Esophagus squamous epithelium (tissue), 5 donors: ENCODE measurements at regions not wholly inside any gene's neighbourhood (a gene's known extent, or its start where the extent isn't known, plus 50 kb on each side); places are given as distances from the start of the nearest gene placed in this dataset.

ENCODE experiments used
- DNase-seq: peaks from one replicate; lab custom pipeline; 2025; lab: John Stamatoyannopoulos, UW
- H3K27ac ChIP-seq, 4 donors: fragments of 200-600 bp; sonication (generic); one replicate each; pipeline ENCODE4 v1.5.1; 2016 to 2019; ENCODE audit warnings: mild to moderate bottlenecking in 1 of 4
- H3K27me3 ChIP-seq, 4 donors: fragments of 200-600 bp; sonication (generic); 1 replicate in 3 of 4; 2 replicates in 1 of 4; pipeline versions ENCODE4 v1.5.1 to v1.6.0; 2017 to 2021; ENCODE audit warnings: antibody characterized with exemption in 1 of 4
- H3K36me3 ChIP-seq, 3 donors: fragments of 200-600 bp; sonication (generic); one replicate each; pipeline ENCODE4 v1.5.1; 2016 to 2019
- H3K4me1 ChIP-seq, 3 donors: fragments of 200-600 bp; sonication (generic); one replicate each; pipeline ENCODE4 v1.5.1; 2017 to 2019
- H3K4me3 ChIP-seq, 4 donors: fragments of 200-600 bp; sonication (generic); 1 replicate in 3 of 4; 2 replicates in 1 of 4; pipeline ENCODE4 v1.5.1; 2016 to 2019; ENCODE audit warnings: mild to moderate bottlenecking in 2 of 4, moderate library complexity in 1 of 4
- H3K9me3 ChIP-seq, 3 donors: fragments of 200-600 bp; sonication (generic); one replicate each; pipeline ENCODE4 v1.5.1; 2016 to 2019
- CTCF ChIP-seq, 6 experiments: fragments of 450-650 bp in 4 of 6; fragments of 200-600 bp in 2 of 6; sonication (generic) in 2 of 6; IDR thresholded peaks; one replicate each; pipeline ENCODE4 v1.5.1; 2016 to 2019; ENCODE audit warnings: antibody characterized with exemption in 6 of 6, mild to moderate bottlenecking in 4 of 6, moderate library complexity in 4 of 6
- POLR2A ChIP-seq, 4 donors: fragments of 450-650 bp; IDR thresholded peaks; one replicate each; pipeline ENCODE4 v1.6.1; 2017; ENCODE audit warnings: antibody characterized with exemption in 4 of 4, mild to moderate bottlenecking in 4 of 4, moderate library complexity in 3 of 4
- WGBS, 2 donors: methylation state at CpG; one replicate each; pipeline ENCODE4 v1.1.5; 2018; 5-methylcytosine and 5-hydroxymethylcytosine counted together
- intact Hi-C: fragments of 100-400 bp; cut with DNase I; formaldehyde crosslinking; loops from one replicate; pipeline ENCODE4 v1.15.0; 2022
- donor health status: DM: yes; HTN: yes; CAD: no.

DNA sequence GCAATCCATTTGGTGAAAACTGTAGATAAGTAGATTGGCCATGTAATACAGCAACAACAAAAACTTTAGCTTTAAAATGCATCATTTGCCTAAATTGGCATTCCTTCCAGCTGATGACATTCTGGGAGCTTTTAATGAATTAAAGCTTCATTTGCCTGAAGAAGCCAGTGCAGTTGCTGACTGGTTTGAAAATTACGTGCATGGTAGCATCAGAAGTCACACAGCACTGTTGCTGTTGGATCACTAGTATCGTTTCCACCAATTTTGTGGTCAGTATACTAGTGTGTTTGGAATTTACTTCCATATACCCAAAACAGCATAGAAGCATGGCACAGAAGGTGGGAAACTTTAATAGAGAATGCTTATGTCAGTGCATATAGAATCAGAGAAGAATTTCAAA lies 194.9 kb downstream of the ETV1 start:
- Histone ChIP-seq H3K27ac (no peak overlapping the region), H3K4me3 (no peak overlapping the region), H3K36me3 (no peaks in the 10 kb centered on the region), H3K9me3 (no peaks in the 10 kb centered on the region), H3K27me3 (no peaks in the 10 kb centered on the region), H3K4me1 (no peaks in the 10 kb centered on the region)
- intact Hi-C loops, result no loop called here
- TF ChIP-seq CTCF (IDR thresholded peaks at IDR 0.05) (no peak), POLR2A (IDR thresholded peaks at IDR 0.05) (no peak)
- 82 to 90% methylated on average over 2 of the region's 2 CpGs for WGBS, 2 donors
- no peak for DNase-seq

DNA sequence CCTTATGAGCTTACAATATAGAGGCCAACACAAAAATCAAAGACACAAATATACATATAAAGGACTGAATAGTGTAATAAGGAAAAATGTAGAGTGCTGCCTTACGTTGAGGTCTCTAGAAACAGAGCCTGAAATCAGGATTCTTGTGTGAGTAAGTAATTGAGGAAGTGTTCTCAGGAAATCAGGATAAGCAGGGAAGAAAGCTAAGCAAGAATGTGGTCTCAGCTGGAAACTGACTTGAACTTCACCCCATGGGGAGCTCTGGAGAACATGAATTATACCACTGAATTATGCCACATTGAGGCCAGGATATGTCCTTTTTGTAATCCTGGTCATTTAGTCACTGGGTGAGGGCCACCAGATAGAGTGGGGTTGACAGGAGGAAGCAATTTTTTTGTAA lies 191.9 kb downstream of the ETV1 start:
- H3K4me1 ChIP-seq, result no peaks in the 10 kb centered on the region
- no peak for TF ChIP-seq POLR2A (IDR thresholded peaks at IDR 0.05)
- TF ChIP-seq CTCF (IDR thresholded peaks at IDR 0.05), result no peak
- H3K36me3 ChIP-seq, result no peaks in the 10 kb centered on the region
- H3K27ac ChIP-seq, result no peak overlapping the region
- no peak overlapping the region for H3K4me3 ChIP-seq
- DNase-seq, result no peak
- intact Hi-C loops, result no loop called here
- 56 to 67% methylated on average over 1 of the region's 1 CpG for WGBS, 2 donors
- no peaks in the 10 kb centered on the region for H3K27me3 ChIP-seq
- H3K9me3 ChIP-seq, result no peaks in the 10 kb centered on the region

- Histone ChIP-seq H3K4me1 (no peaks in the 10 kb centered on the region), H3K4me3 (no peak overlapping the region), H3K27me3 (no peaks in the 10 kb centered on the region), H3K27ac (no peak overlapping the region), H3K9me3 (no peaks in the 10 kb centered on the region), H3K36me3 (no peaks in the 10 kb centered on the region)
- TF ChIP-seq CTCF (IDR thresholded peaks at IDR 0.05) (no peak), POLR2A (IDR thresholded peaks at IDR 0.05) (no peak)
- intact Hi-C loops, result no loop called here
- WGBS, 2 donors, result 64 to 66% methylated on average over 6 of the region's 6 CpGs
- DNase-seq, result no peak
Observed at GRCh38 chr7:13800694-13801448, 188.6 kb downstream of the ETV1 start.

GRCh38 chr7:13801669-13802068 lies 187.8 kb downstream of the ETV1 start:
- intact Hi-C loops, result no loop called here
- H3K27ac ChIP-seq, result no peak overlapping the region
- no peak overlapping the region for H3K4me3 ChIP-seq
- H3K36me3 ChIP-seq, result no peaks in the 10 kb centered on the region
- DNase-seq, result no peak
- TF ChIP-seq CTCF (IDR thresholded peaks at IDR 0.05), result no peak
- no peak for TF ChIP-seq POLR2A (IDR thresholded peaks at IDR 0.05)
- H3K4me1 ChIP-seq, result no peaks in the 10 kb centered on the region
- H3K9me3 ChIP-seq, result no peaks in the 10 kb centered on the region
- no peaks in the 10 kb centered on the region for H3K27me3 ChIP-seq
- WGBS, 2 donors, result 75 to 89% methylated on average over 1 of the region's 1 CpG

GRCh38 chr7:13802651-13803050 lies 186.8 kb downstream of the ETV1 start:
- Histone ChIP-seq H3K27ac (no peak overlapping the region), H3K27me3 (no peaks in the 10 kb centered on the region), H3K9me3 (no peaks in the 10 kb centered on the region), H3K4me1 (no peaks in the 10 kb centered on the region), H3K4me3 (no peak overlapping the region), H3K36me3 (no peaks in the 10 kb centered on the region)
- WGBS, 2 donors, result 69 to 93% methylated on average over 1 of the region's 1 CpG
- no peak for TF ChIP-seq CTCF (IDR thresholded peaks at IDR 0.05)
- no peak for TF ChIP-seq POLR2A (IDR thresholded peaks at IDR 0.05)
- intact Hi-C loops, result no loop called here
- DNase-seq, result no peak
